IMR-90 (cell line): ENCODE measurements at regions not wholly inside any gene's neighbourhood (a gene's known extent, or its start where the extent isn't known, plus 50 kb on each side); places are given as distances from the start of the nearest gene placed in this dataset.

Experiments used
- ATAC-seq: fragments of 200-7000 bp; cut with Tn5 transposase; 2 replicates; pipeline ENCODE4 v1.9.1; 2020; ENCODE audit warnings: low read depth, mild to moderate bottlenecking, moderate library complexity
- BruUV-seq: library from RNA; stranded (reverse); fragments of 400-500 nt; replicated peaks from 2 replicates; lab custom pipeline; 2021; lab: Mats Ljungman, UMichigan
- CTCF ChIA-PET: fragments of 300-600 bp; formaldehyde crosslinking; extraction: SDS; loops from one replicate; lab custom pipeline; 2021; ENCODE audit warnings: antibody characterized with exemption; lab: Yijun Ruan, JAX
- POLR2A ChIA-PET: fragments of 300-600 bp; sonication (Branson Sonifier 250); formaldehyde crosslinking; loops from one replicate; lab custom pipeline; 2022; ENCODE audit warnings: antibody characterized with exemption; ENCODE audit not compliant: unreplicated experiment; lab: Charles Lee
- DNase-seq: peaks from one replicate; pipeline ENCODE4 v3.0.0; 2013
- H2AFZ ChIP-seq: replicated peaks from 2 replicates; pipeline ENCODE3; 2013; ENCODE audit warnings: low read length, mild to moderate bottlenecking; ENCODE audit not compliant: poor library complexity
- H2AK5ac ChIP-seq: 2 replicates; pipeline ENCODE4 v1.6.1; 2013; ENCODE audit warnings: low read depth, low read length, inconsistent platforms
- H2AK9ac ChIP-seq: replicated peaks from 2 replicates; pipeline ENCODE3; 2013; ENCODE audit warnings: mild to moderate bottlenecking, low read depth, low read length, moderate library complexity; ENCODE audit not compliant: poor library complexity
- H2BK120ac ChIP-seq: 2 replicates; pipeline ENCODE4 v1.6.1; 2013; ENCODE audit warnings: low read depth, low read length, inconsistent platforms
- H2BK15ac ChIP-seq: 3 replicates; pipeline ENCODE4 v1.6.1; 2013; ENCODE audit warnings: low read depth, low read length, inconsistent platforms
- H2BK20ac ChIP-seq: 2 replicates; pipeline ENCODE4 v1.6.1; 2013; ENCODE audit warnings: low read depth, mild to moderate bottlenecking, inconsistent platforms, low read length, moderate library complexity
- H2BK5ac ChIP-seq: 2 replicates; pipeline ENCODE4 v1.6.1; 2013; ENCODE audit warnings: mild to moderate bottlenecking, low read depth, low read length, inconsistent platforms; ENCODE audit not compliant: poor library complexity, severe bottlenecking
- H3K14ac ChIP-seq: replicated peaks from 2 replicates; pipeline ENCODE4 v1.6.1; 2013; ENCODE audit warnings: low read depth, low read length, inconsistent platforms
- H3K18ac ChIP-seq: 2 replicates; pipeline ENCODE4 v1.6.1; 2013; ENCODE audit warnings: low read depth, low read length, control low read depth
- H3K23ac ChIP-seq: 2 replicates; pipeline ENCODE4 v1.6.1; 2013; ENCODE audit warnings: low read depth, low read length, inconsistent platforms
- H3K27ac ChIP-seq: 2 replicates; pipeline ENCODE4 v1.5.1; 2013; ENCODE audit warnings: mild to moderate bottlenecking, control low read depth, low read length; ENCODE audit not compliant: insufficient read depth
- H3K27me3 ChIP-seq: 2 replicates; pipeline ENCODE4 v1.6.1; 2013; ENCODE audit warnings: low read length; ENCODE audit not compliant: control insufficient read depth, insufficient read depth
- H3K36me3 ChIP-seq: 2 replicates; pipeline ENCODE4 v1.6.1; 2013; ENCODE audit warnings: low read length, mixed read lengths; ENCODE audit not compliant: control insufficient read depth, insufficient read depth
- H3K4ac ChIP-seq: 2 replicates; pipeline ENCODE4 v1.6.1; 2013; ENCODE audit warnings: low read depth, low read length, inconsistent platforms
- H3K4me1 ChIP-seq: 2 replicates; pipeline ENCODE4 v1.6.1; 2013; ENCODE audit warnings: low read length, mixed read lengths; ENCODE audit not compliant: control insufficient read depth, insufficient read depth
- H3K4me2 ChIP-seq: 2 replicates; pipeline ENCODE4 v1.6.1; 2013; ENCODE audit warnings: low read depth, mild to moderate bottlenecking, control low read depth, low read length, moderate library complexity
- H3K4me3 ChIP-seq: 2 replicates; pipeline ENCODE4 v1.5.1; 2013; ENCODE audit warnings: low read depth, mild to moderate bottlenecking, control low read depth, low read length, moderate library complexity; ENCODE audit not compliant: insufficient read depth
- H3K56ac ChIP-seq: 2 replicates; pipeline ENCODE4 v1.6.1; 2013; ENCODE audit warnings: low read length, inconsistent platforms; ENCODE audit not compliant: insufficient read depth; ENCODE audit errors: extremely low read depth
- H3K79me1 ChIP-seq, 2 experiments: 2 replicates each; pipeline ENCODE4 v1.6.1; 2013; ENCODE audit warnings: low read length in 2 of 2, inconsistent platforms in 1 of 2, low read depth in 1 of 2
- H3K9ac ChIP-seq: 2 replicates; pipeline ENCODE4 v1.6.1; 2013; ENCODE audit warnings: low read depth, low read length, control low read depth
- H3K9me1 ChIP-seq: 2 replicates; pipeline ENCODE4 v1.6.1; 2013; ENCODE audit warnings: low read length, inconsistent platforms; ENCODE audit not compliant: insufficient read depth
- H3K9me3 ChIP-seq: 2 replicates; pipeline ENCODE4 v1.6.1; 2013; ENCODE audit warnings: low read length; ENCODE audit not compliant: control insufficient read depth, insufficient read depth
- H4K20me1 ChIP-seq: 2 replicates; pipeline ENCODE4 v1.6.1; 2013; ENCODE audit warnings: low read length, inconsistent platforms; ENCODE audit not compliant: insufficient read depth
- H4K5ac ChIP-seq: 2 replicates; pipeline ENCODE4 v1.6.1; 2013; ENCODE audit warnings: mild to moderate bottlenecking, low read depth, low read length, control low read depth
- H4K8ac ChIP-seq, 2 experiments: 2 replicates each; pipeline ENCODE4 v1.6.1; 2013; ENCODE audit warnings: low read depth in 2 of 2, low read length in 2 of 2, control low read depth in 1 of 2, inconsistent platforms in 1 of 2
- H4K91ac ChIP-seq: 2 replicates; pipeline ENCODE4 v1.6.1; 2013; ENCODE audit warnings: low read depth, low read length, inconsistent platforms; ENCODE audit not compliant: insufficient read depth
- CHD1 ChIP-seq: IDR thresholded peaks from 2 replicates; pipeline ENCODE4 v1.6.1; 2012; ENCODE audit warnings: low read depth, low read length, improper control_type of control experiment
- ELK1 ChIP-seq: fragments of 150-350 bp; IDR thresholded peaks from 2 replicates; pipeline ENCODE4 v1.6.1; 2016; ENCODE audit warnings: low read depth, mild to moderate bottlenecking, low read length, moderate library complexity, borderline replicate concordance
- FOS ChIP-seq: fragments of 150-350 bp; IDR thresholded peaks from 2 replicates; pipeline ENCODE4 v1.6.1; 2016; ENCODE audit warnings: low read depth, low read length
- MAFK ChIP-seq: IDR thresholded peaks from 2 replicates; pipeline ENCODE4 v1.6.1; 2012; ENCODE audit warnings: low read depth, low read length, improper control_type of control experiment
- MAZ ChIP-seq: IDR thresholded peaks from 2 replicates; pipeline ENCODE4 v1.6.1; 2012; ENCODE audit warnings: low read depth, mild to moderate bottlenecking, low read length, improper control_type of control experiment, moderate library complexity, borderline replicate concordance
- MXI1 ChIP-seq: IDR thresholded peaks from 2 replicates; pipeline ENCODE4 v1.6.1; 2012; ENCODE audit warnings: low read depth, mild to moderate bottlenecking, low read length, moderate library complexity, borderline replicate concordance
- NFE2L2 ChIP-seq: fragments of 150-350 bp; IDR thresholded peaks from 2 replicates; pipeline ENCODE4 v1.6.1; 2016; ENCODE audit warnings: low read depth, mild to moderate bottlenecking, low read length
- POLR2A ChIP-seq: IDR thresholded peaks from 2 replicates; pipeline ENCODE4 v1.6.1; 2012; ENCODE audit warnings: mild to moderate bottlenecking, low read depth, low read length
- RAD21 ChIP-seq: IDR thresholded peaks from 2 replicates; pipeline ENCODE4 v1.6.1; 2012; ENCODE audit warnings: low read length, improper control_type of control experiment
- RCOR1 ChIP-seq: IDR thresholded peaks from 2 replicates; pipeline ENCODE4 v1.6.1; 2012; ENCODE audit warnings: mild to moderate bottlenecking, low read length, improper control_type of control experiment; ENCODE audit not compliant: insufficient replicate concordance
- RFX5 ChIP-seq: IDR thresholded peaks from 2 replicates; pipeline ENCODE4 v1.8.0; 2012; ENCODE audit warnings: low read depth, mild to moderate bottlenecking, low read length, moderate library complexity
- SMC3 ChIP-seq: fragments of 150-350 bp; IDR thresholded peaks from 2 replicates; pipeline ENCODE4 v1.6.1; 2016; ENCODE audit warnings: low read depth, mild to moderate bottlenecking, antibody characterized with exemption, low read length, moderate library complexity
- WGBS, 2 experiments: methylation state at CpG; one replicate each; pipeline versions ENCODE4 v1.1.5 to v1.1.7; 2013; ENCODE audit warnings: missing lambda C conversion rate in 2 of 2; ENCODE audit not compliant: insufficient read length in 1 of 2; ENCODE audit errors: extremely low coverage in 2 of 2; 5-methylcytosine and 5-hydroxymethylcytosine counted together
- dilution Hi-C: fragments of 300-500 bp; cut with HindIII; formaldehyde crosslinking; loops from one replicate; pipeline ENCODE4 v1.14.3; 2018; ENCODE audit warnings: low sequenced_read_pairs; ENCODE audit not compliant: unreplicated experiment
- in situ Hi-C: fragments of 300-500 bp; cut with MboI; formaldehyde crosslinking; loops from 3 replicates; pipeline ENCODE4 v1.14.3; 2019; ENCODE audit warnings: low sequenced_read_pairs, inconsistent platforms, mixed read lengths
- intact Hi-C: fragments of 100-400 bp; cut with micrococcal nuclease; formaldehyde crosslinking; loops from 2 replicates; pipeline ENCODE4 v1.10.0; 2022
- TF ChIP-seq, protein P1 (sequence below): fragments of 150-350 bp; IDR thresholded peaks from 2 replicates; pipeline ENCODE4 v1.6.1; 2017; ENCODE audit warnings: mild to moderate bottlenecking, antibody characterized with exemption, low read length, low read depth
- TF ChIP-seq, protein P2 (sequence below): conservative IDR thresholded peaks from 2 replicates; pipeline ENCODE4 v1.5.1; 2012; ENCODE audit warnings: mild to moderate bottlenecking, low read depth, low read length, improper control_type of control experiment

- no TSS peak for BruUV-seq
- Histone ChIP-seq H3K23ac (no peak overlapping the region), H2BK120ac (no peak overlapping the region), H3K18ac (no peak overlapping the region), H3K4ac (no peak overlapping the region), H3K4me2 (no peak overlapping the region), H2AK5ac (no peak overlapping the region), H4K20me1 (no peaks in the 10 kb centered on the region), H4K5ac (no peak overlapping the region), H3K36me3 (no peaks in the 10 kb centered on the region), H4K8ac (no peak overlapping the region), H3K4me1 (no peaks in the 10 kb centered on the region), H3K9me1 (no peaks in the 10 kb centered on the region), H2AFZ (no peak overlapping the region), H2AK9ac (no peak overlapping the region), H3K4me3 (no peak overlapping the region), H3K56ac (no peak overlapping the region), H2BK20ac (no peak overlapping the region), H4K91ac (no peak overlapping the region), H2BK15ac (no peak overlapping the region), H2BK5ac (no peak overlapping the region), H3K9me3 (peaks cover 2% of the 10 kb centered on the region; the same call in 1 of the 2 replicates), H3K14ac (no peak overlapping the region), H3K9ac (no peak overlapping the region), H3K27me3 (no peaks in the 10 kb centered on the region), H3K79me1 (no peaks in the 10 kb centered on the region), H3K27ac (no peak overlapping the region)
- in situ Hi-C loops, result no loop called here
- POLR2A ChIA-PET, result no interaction called here
- TF ChIP-seq RCOR1 (no peak), MAZ (no peak), SMC3 (no peak), ELK1 (no peak), FOS (no peak), NFE2L2 (no peak), MAFK (no peak), MXI1 (no peak), RFX5 (no peak), RAD21 (no peak), POLR2A (no peak), CHD1 (no peak)
- TF ChIP-seq, protein P1, sequence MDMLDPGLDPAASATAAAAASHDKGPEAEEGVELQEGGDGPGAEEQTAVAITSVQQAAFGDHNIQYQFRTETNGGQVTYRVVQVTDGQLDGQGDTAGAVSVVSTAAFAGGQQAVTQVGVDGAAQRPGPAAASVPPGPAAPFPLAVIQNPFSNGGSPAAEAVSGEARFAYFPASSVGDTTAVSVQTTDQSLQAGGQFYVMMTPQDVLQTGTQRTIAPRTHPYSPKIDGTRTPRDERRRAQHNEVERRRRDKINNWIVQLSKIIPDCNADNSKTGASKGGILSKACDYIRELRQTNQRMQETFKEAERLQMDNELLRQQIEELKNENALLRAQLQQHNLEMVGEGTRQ, result no peak
- TF ChIP-seq, protein P2, sequence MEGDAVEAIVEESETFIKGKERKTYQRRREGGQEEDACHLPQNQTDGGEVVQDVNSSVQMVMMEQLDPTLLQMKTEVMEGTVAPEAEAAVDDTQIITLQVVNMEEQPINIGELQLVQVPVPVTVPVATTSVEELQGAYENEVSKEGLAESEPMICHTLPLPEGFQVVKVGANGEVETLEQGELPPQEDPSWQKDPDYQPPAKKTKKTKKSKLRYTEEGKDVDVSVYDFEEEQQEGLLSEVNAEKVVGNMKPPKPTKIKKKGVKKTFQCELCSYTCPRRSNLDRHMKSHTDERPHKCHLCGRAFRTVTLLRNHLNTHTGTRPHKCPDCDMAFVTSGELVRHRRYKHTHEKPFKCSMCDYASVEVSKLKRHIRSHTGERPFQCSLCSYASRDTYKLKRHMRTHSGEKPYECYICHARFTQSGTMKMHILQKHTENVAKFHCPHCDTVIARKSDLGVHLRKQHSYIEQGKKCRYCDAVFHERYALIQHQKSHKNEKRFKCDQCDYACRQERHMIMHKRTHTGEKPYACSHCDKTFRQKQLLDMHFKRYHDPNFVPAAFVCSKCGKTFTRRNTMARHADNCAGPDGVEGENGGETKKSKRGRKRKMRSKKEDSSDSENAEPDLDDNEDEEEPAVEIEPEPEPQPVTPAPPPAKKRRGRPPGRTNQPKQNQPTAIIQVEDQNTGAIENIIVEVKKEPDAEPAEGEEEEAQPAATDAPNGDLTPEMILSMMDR, result no peak
- CTCF ChIA-PET, result no interaction called here
- DNase-seq, result no peak
- dilution Hi-C loops, result no loop called here
- no peak for ATAC-seq
- no CpG with 5 or more reads among the region's 3 CpGs for WGBS, 2 experiments
- intact Hi-C loops, result no loop called here
These were observed 123.0 kb upstream of the STAC start for GRCh38 chr3:36257158-36257852.
